Ectodermal cell (in vitro differentiated cells): ENCODE measurements at regions not wholly inside any gene's neighbourhood (a gene's known extent, or its start where the extent isn't known, plus 50 kb on each side); places are given as distances from the start of the nearest gene placed in this dataset.

ENCODE experiments used
- H3K27ac ChIP-seq: 2 replicates; pipeline ENCODE4 v1.7.0; 2013; ENCODE audit warnings: mild to moderate bottlenecking, low read depth, low read length; ENCODE audit not compliant: insufficient read depth, poor library complexity, severe bottlenecking
- H3K27me3 ChIP-seq: 2 replicates; pipeline ENCODE4 v1.7.0; 2013; ENCODE audit warnings: mild to moderate bottlenecking, low read length; ENCODE audit not compliant: insufficient read depth, control insufficient read depth, poor library complexity, severe bottlenecking
- H3K36me3 ChIP-seq: one replicate; pipeline ENCODE4 v1.7.0; 2013; ENCODE audit warnings: low read length; ENCODE audit not compliant: control insufficient read depth, insufficient read depth
- H3K4me1 ChIP-seq: one replicate; pipeline ENCODE4 v1.7.0; 2013; ENCODE audit warnings: low read length; ENCODE audit not compliant: control insufficient read depth, insufficient read depth
- H3K4me3 ChIP-seq: 2 replicates; pipeline ENCODE4 v1.7.0; 2013; ENCODE audit warnings: low read depth, low read length, control low read depth; ENCODE audit not compliant: insufficient read depth
- H3K9me3 ChIP-seq: 2 replicates; pipeline ENCODE4 v1.7.0; 2013; ENCODE audit warnings: mild to moderate bottlenecking, low read length, moderate library complexity; ENCODE audit not compliant: control insufficient read depth
- WGBS, 2 experiments: methylation state at CpG; one replicate each; pipeline ENCODE4 v1.1.7; 2013; ENCODE audit warnings: missing lambda C conversion rate in 2 of 2; 5-methylcytosine and 5-hydroxymethylcytosine counted together

DNA sequence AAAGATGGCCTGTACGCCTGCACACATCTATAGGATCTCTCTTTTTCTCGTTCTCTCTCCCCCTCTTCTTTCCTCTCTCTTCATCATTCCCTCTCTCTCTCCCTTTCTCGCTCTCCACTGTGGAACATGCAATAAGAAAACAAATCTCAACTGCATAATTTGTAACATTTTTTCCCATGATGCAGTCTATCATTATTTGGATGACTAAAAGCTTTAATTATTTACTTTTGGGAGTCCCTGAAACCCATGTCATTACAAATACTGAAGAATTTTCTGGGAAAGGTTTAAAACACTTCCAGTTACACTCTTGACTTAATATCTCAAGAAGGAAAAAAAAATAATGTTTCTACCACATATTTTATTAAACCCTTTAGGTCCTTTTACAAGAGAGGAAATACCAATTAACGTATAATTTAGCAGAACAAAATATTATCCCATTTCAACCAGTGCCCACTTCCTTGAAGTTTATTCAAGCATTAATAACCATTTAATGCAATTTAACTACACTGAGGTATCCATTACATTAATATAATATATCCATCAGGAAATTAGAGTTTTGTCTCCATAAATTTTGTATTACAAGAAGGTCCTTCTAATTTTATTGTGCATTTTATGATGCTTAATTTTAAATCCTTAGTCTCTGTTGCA, 1615.2 kb upstream of the ACVR2A start:
- Histone ChIP-seq H3K4me1 (no peaks in the 10 kb centered on the region), H3K27me3 (no peaks in the 10 kb centered on the region), H3K4me3 (no peak overlapping the region), H3K9me3 (no peaks in the 10 kb centered on the region), H3K36me3 (no peaks in the 10 kb centered on the region), H3K27ac (no peak overlapping the region)
- 92 to 97% methylated on average over 4 of the region's 4 CpGs for WGBS, 2 experiments

- Histone ChIP-seq H3K4me1 (no peaks in the 10 kb centered on the region), H3K27ac (no peak overlapping the region), H3K27me3 (no peaks in the 10 kb centered on the region), H3K9me3 (no peaks in the 10 kb centered on the region), H3K36me3 (no peaks in the 10 kb centered on the region), H3K4me3 (no peak overlapping the region)
- 84 to 86% methylated on average over 3 to 4 of the region's 4 CpGs for WGBS, 2 experiments
These were observed 1616.3 kb upstream of the ACVR2A start for GRCh38 chr2:146228466-146229058.

GRCh38 chr2:146228020-146228393, 1616.8 kb upstream of the ACVR2A start:
- Histone ChIP-seq H3K4me3 (no peak overlapping the region), H3K27ac (no peak overlapping the region), H3K4me1 (no peaks in the 10 kb centered on the region), H3K36me3 (no peaks in the 10 kb centered on the region), H3K9me3 (no peaks in the 10 kb centered on the region), H3K27me3 (no peaks in the 10 kb centered on the region)
- 83 to 89% methylated on average over 1 of the region's 1 CpG for WGBS, 2 experiments

DNA sequence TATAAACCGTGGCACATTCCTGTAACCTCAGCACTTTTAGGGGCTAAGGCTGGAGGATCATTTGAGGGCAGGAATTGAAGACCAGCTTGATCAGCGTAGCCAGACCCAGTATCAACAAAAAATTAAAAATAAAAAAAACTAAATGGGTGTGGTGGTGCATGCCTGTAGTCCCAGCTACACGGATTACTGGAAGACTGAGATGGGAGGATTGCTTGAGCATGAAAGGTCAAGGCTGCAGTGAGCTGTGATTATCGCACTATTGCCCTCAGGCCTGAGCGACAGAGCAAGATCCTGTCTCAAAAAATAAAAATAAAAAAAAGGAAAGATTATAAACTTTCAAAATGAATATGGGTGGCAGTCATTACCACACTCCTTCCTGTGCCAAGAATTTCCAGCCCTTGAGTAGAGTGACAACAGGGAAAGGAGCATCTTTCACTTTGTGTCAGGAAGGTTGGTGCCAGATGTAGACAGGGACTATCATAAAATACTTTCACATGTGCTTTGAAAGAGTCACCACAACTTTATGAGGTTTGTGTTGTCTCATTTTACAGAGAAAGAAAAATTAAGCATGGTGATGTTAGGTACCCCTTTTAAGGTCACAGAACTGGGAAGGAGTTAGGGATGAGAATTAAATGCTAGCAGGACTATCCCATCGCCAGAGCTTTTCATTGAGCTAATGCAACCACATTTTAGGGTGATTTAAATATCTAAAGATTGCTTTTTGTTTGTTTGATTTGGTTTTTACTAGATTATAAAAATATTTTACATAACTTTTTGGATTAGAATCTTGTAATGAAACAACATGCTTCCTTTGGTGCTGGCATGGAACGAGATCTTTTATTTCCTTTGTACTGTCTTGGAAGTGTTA, 1617.4 kb upstream of the ACVR2A start:
- Histone ChIP-seq H3K9me3 (no peaks in the 10 kb centered on the region), H3K27me3 (no peaks in the 10 kb centered on the region), H3K4me3 (no peak overlapping the region), H3K4me1 (no peaks in the 10 kb centered on the region), H3K27ac (no peak overlapping the region), H3K36me3 (no peaks in the 10 kb centered on the region)
- WGBS, 2 experiments, result 96 to 98% methylated on average over 5 to 7 of the region's 7 CpGs

GRCh38 chr2:146226077-146226476, 1618.8 kb upstream of the ACVR2A start:
- H3K27me3 ChIP-seq, result no peaks in the 10 kb centered on the region
- H3K4me3 ChIP-seq, result no peak overlapping the region
- H3K36me3 ChIP-seq, result no peaks in the 10 kb centered on the region
- no peaks in the 10 kb centered on the region for H3K9me3 ChIP-seq
- no peak overlapping the region for H3K27ac ChIP-seq
- 97 to 98% methylated on average over 2 of the region's 2 CpGs for WGBS, 2 experiments
- H3K4me1 ChIP-seq, result no peaks in the 10 kb centered on the region

DNA sequence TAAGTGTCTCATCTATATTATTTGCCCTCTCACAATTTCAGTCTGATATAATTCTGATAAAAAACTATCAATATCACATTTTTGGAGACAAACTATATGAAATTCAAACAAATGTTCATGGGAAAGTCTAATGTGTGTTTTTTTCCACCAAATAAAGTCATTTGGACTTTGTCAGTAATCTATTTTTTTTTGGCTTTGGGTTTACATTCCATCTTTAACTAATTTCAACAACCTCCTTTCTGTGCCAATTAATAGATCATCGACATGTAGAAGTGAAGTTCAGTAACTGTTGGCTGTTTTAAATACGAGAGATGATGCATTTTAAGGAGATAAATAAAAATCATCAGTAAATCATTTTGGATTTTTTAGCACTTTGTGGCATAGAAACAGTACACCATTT, 1623.0 kb upstream of the ACVR2A start:
- H3K4me1 ChIP-seq, result no peaks in the 10 kb centered on the region

DNA sequence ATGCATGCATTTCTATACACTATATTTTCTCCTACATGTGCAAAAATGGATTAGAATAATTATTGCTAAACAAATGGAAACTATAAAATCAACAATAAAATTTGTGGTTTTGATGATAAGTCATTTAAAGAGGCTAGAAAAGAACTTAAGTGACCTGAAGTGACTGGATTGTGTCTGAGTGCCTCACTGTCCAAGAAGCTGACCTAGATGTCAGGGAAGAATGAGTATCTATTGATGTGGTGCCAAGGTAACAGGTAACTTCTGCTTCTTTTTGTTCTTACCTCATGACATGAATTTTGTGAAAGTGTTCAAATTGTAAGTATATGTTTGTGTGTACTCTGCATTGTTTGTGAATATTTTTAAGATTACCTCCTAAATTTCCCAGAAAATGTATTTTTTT, 1623.9 kb upstream of the ACVR2A start:
- Histone ChIP-seq H3K27me3 (no peaks in the 10 kb centered on the region), H3K4me1 (no peaks in the 10 kb centered on the region), H3K27ac (no peak overlapping the region), H3K36me3 (no peaks in the 10 kb centered on the region), H3K9me3 (no peaks in the 10 kb centered on the region), H3K4me3 (no peak overlapping the region)

More for the DNA sequence above, 1623.0 kb upstream of the ACVR2A start:
- H3K27me3 ChIP-seq, result no peaks in the 10 kb centered on the region
- H3K9me3 ChIP-seq, result no peaks in the 10 kb centered on the region
- no peak overlapping the region for H3K4me3 ChIP-seq
- 95% methylated on average over 2 of the region's 2 CpGs; no CpG with 5 or more reads in 1 of the 2 experiments for WGBS, 2 experiments
- H3K27ac ChIP-seq, result no peak overlapping the region
- no peaks in the 10 kb centered on the region for H3K36me3 ChIP-seq

GRCh38 chr2:146214394-146214929, 1630.4 kb upstream of the ACVR2A start:
- no peaks in the 10 kb centered on the region for H3K9me3 ChIP-seq
- no peaks in the 10 kb centered on the region for H3K27me3 ChIP-seq
- no peaks in the 10 kb centered on the region for H3K4me1 ChIP-seq
- no peaks in the 10 kb centered on the region for H3K36me3 ChIP-seq
- H3K27ac ChIP-seq, result no peak overlapping the region
- WGBS, 2 experiments, result 98 to 100% methylated on average over 2 of the region's 2 CpGs
- no peak overlapping the region for H3K4me3 ChIP-seq

DNA sequence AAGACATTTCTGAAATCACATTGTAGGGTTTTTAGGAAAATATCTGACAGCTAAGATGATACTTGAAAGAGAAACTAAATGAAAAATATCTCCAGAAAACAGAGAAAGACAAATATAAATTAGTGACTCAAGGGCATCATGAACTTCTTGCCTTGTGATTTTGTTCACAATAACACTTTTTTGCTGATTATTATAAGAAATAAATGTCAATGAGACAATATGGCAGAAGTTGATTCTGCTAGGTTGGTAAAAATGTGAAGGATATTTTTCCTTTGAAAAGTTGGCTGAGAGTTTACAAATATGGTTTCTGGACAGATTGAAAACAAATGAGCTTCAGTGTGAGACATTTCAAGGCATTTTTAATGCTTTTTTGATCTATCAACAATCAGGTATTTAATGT, 1631.2 kb upstream of the ACVR2A start:
- no peak overlapping the region for H3K4me3 ChIP-seq
- H3K27me3 ChIP-seq, result no peaks in the 10 kb centered on the region
- H3K27ac ChIP-seq, result no peak overlapping the region
- no peaks in the 10 kb centered on the region for H3K9me3 ChIP-seq
- H3K4me1 ChIP-seq, result no peaks in the 10 kb centered on the region
- no peaks in the 10 kb centered on the region for H3K36me3 ChIP-seq

DNA sequence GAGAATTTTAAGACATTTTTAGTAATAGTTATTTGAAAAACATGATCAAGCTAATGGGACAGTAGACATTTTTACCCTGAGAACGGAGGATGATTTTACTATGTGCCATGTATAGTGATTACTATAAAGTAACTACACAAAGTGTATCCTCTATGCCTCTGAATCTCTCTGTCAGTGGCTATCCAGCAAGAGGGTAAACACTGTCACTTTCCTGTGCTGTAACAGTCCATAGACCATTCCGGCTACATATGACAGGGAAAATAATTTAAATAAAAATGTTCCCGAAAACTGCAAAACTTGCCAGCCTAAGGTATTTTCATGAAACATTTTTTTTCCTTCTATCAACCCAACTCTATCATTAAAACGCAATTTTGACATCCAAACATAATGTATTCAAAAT, 1632.2 kb upstream of the ACVR2A start:
- Histone ChIP-seq H3K36me3 (no peaks in the 10 kb centered on the region), H3K4me3 (no peak overlapping the region), H3K9me3 (no peaks in the 10 kb centered on the region), H3K27me3 (no peaks in the 10 kb centered on the region), H3K4me1 (no peaks in the 10 kb centered on the region), H3K27ac (no peak overlapping the region)
- WGBS, 2 experiments, result 96 to 98% methylated on average over 3 to 4 of the region's 4 CpGs
